Activated T-cell treated with anti-CD3 and anti-CD28 coated beads for 24 hours (primary cell): ENCODE measurements at regions not wholly inside any gene's neighbourhood (a gene's known extent, or its start where the extent isn't known, plus 50 kb on each side); places are given as distances from the start of the nearest gene placed in this dataset.
A peak's percentile ranks its signal among the peaks of the same experiment; 100 is the strongest.
"Not testable (repeated sequence)": the region's sequence is repeated elsewhere in the genome, so short reads cannot be mapped to it uniquely, and the experiment has no call there.

Experiments
- DNase-seq: peaks from one replicate; pipeline ENCODE4 v3.0.0-alpha.2; 2020; ENCODE audit warnings: low read depth

- DNase-seq, result no peak
Measured at GRCh38 chr4:108458681-108459080, 161.7 kb upstream of the RPL34 start.

- no peak for DNase-seq
Measured at GRCh38 chr4:108454227-108454626, 166.1 kb upstream of the RPL34 start.

- DNase-seq, result no peak
Measured at GRCh38 chr4:108453366-108453765, 167.0 kb upstream of the RPL34 start.

GRCh38 chr4:108450236-108450898, 170.0 kb upstream of the RPL34 start:
- no peak for DNase-seq

- DNase-seq, result no peak
Measured at GRCh38 chr4:108449129-108449528, 171.2 kb upstream of the RPL34 start.

GRCh38 chr4:108446556-108446955, 173.8 kb upstream of the RPL34 start:
- DNase-seq, result no peak

- DNase-seq, result no peak
Measured at GRCh38 chr4:108445716-108446115, 174.7 kb upstream of the RPL34 start.

GRCh38 chr4:108443585-108443984, 176.8 kb upstream of the RPL34 start:
- no peak for DNase-seq

GRCh38 chr4:108433832-108434231, 186.5 kb upstream of the RPL34 start:
- peak; percentile 27 for DNase-seq

- DNase-seq, result not testable (repeated sequence)
Measured at GRCh38 chr4:108433394-108433793, 187.0 kb upstream of the RPL34 start.

GRCh38 chr4:108432418-108432817, 188.0 kb upstream of the RPL34 start:
- no peak for DNase-seq

GRCh38 chr4:108431986-108432385, 188.4 kb upstream of the RPL34 start:
- DNase-seq, result no peak

GRCh38 chr4:108430921-108431320, 189.5 kb upstream of the RPL34 start:
- DNase-seq, result no peak

- no peak for DNase-seq
Measured at GRCh38 chr4:108429662-108430061, 190.7 kb upstream of the RPL34 start.

- no peak for DNase-seq
Measured at GRCh38 chr4:108428923-108429322, 191.5 kb upstream of the RPL34 start.

GRCh38 chr4:108427946-108428485, 192.4 kb upstream of the RPL34 start:
- DNase-seq, result no peak

- no peak for DNase-seq
Measured at GRCh38 chr4:108426493-108426892, 193.9 kb upstream of the RPL34 start.

- no peak for DNase-seq
Measured at GRCh38 chr4:108425988-108426387, 194.4 kb upstream of the RPL34 start.

GRCh38 chr4:108417923-108418322, 202.5 kb upstream of the RPL34 start:
- DNase-seq, result no peak

- no peak for DNase-seq
Measured at GRCh38 chr4:108416831-108417230, 203.5 kb upstream of the RPL34 start.

GRCh38 chr4:108415389-108415788, 205.0 kb upstream of the RPL34 start:
- DNase-seq, result no peak

- DNase-seq, result no peak
Measured at GRCh38 chr4:108411836-108412235, 208.5 kb upstream of the RPL34 start.

GRCh38 chr4:108409691-108410090, 210.7 kb upstream of the RPL34 start:
- not testable (repeated sequence) for DNase-seq

GRCh38 chr4:108405586-108405985, 214.8 kb upstream of the RPL34 start:
- DNase-seq, result no peak
